Type B pancreatic cell (in vitro differentiated cells): ENCODE measurements at regions not wholly inside any gene's neighbourhood (a gene's known extent, or its start where the extent isn't known, plus 50 kb on each side); places are given as distances from the start of the nearest gene placed in this dataset.

Experiments
- DNase-seq: peaks from one replicate; pipeline ENCODE4 v3.0.0; 2021; ENCODE audit warnings: mixed read lengths; ENCODE audit not compliant: unreplicated experiment; ENCODE audit errors: extremely low spot score
- H3K27ac Mint-ChIP-seq: 2 replicates; pipeline ENCODE4 v1.8.0; 2021; ENCODE audit warnings: mild to moderate bottlenecking, mixed read lengths
- H3K27me3 Mint-ChIP-seq: 2 replicates; pipeline ENCODE4 v1.8.0; 2021; ENCODE audit warnings: mixed read lengths
- H3K36me3 Mint-ChIP-seq: 2 replicates; pipeline ENCODE4 v1.8.0; 2021; ENCODE audit warnings: mixed read lengths
- H3K4me1 Mint-ChIP-seq: one replicate; pipeline ENCODE4 v1.8.0; 2021; ENCODE audit warnings: mixed read lengths; ENCODE audit not compliant: unreplicated experiment
- H3K4me3 Mint-ChIP-seq: 2 replicates; pipeline ENCODE4 v1.8.0; 2021; ENCODE audit warnings: mild to moderate bottlenecking, mixed read lengths
- H3K9me3 Mint-ChIP-seq: 2 replicates; pipeline ENCODE4 v1.8.0; 2021; ENCODE audit warnings: mixed read lengths
- TF ChIP-seq, protein P1 (sequence below): fragments of 200-600 bp; sonication (generic); conservative IDR thresholded peaks from 2 replicates; pipeline ENCODE4 v1.5.0; 2021; ENCODE audit warnings: antibody characterized with exemption, mild to moderate bottlenecking

DNA sequence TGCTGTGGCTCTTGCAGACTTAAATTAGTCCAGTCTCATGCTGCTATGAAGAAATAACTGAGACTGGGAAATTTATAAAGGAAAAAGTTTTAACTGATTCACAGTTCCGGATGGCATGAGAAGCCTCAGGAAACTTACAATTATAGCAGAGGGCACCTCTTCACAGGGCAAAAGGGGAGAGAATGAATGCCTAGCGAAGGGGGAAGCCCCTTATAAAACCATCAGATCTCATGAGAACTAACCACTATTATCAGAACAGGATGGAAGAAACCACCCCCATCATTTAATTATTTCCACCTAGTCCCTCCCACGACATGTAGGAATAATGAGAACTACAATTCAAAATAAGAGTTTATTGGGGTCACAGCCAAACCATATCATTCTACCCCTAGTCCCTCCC, 91.4 kb downstream of the GPR174 start:
- Mint-ChIP-seq H3K27me3 (no peaks in the 10 kb centered on the region), H3K36me3 (no peaks in the 10 kb centered on the region), H3K4me1 (no peaks in the 10 kb centered on the region), H3K9me3 (no peaks in the 10 kb centered on the region), H3K4me3 (no peak overlapping the region), H3K27ac (no peak overlapping the region)
- DNase-seq: no peak
- TF ChIP-seq, protein P1, sequence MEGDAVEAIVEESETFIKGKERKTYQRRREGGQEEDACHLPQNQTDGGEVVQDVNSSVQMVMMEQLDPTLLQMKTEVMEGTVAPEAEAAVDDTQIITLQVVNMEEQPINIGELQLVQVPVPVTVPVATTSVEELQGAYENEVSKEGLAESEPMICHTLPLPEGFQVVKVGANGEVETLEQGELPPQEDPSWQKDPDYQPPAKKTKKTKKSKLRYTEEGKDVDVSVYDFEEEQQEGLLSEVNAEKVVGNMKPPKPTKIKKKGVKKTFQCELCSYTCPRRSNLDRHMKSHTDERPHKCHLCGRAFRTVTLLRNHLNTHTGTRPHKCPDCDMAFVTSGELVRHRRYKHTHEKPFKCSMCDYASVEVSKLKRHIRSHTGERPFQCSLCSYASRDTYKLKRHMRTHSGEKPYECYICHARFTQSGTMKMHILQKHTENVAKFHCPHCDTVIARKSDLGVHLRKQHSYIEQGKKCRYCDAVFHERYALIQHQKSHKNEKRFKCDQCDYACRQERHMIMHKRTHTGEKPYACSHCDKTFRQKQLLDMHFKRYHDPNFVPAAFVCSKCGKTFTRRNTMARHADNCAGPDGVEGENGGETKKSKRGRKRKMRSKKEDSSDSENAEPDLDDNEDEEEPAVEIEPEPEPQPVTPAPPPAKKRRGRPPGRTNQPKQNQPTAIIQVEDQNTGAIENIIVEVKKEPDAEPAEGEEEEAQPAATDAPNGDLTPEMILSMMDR: no peak

DNA sequence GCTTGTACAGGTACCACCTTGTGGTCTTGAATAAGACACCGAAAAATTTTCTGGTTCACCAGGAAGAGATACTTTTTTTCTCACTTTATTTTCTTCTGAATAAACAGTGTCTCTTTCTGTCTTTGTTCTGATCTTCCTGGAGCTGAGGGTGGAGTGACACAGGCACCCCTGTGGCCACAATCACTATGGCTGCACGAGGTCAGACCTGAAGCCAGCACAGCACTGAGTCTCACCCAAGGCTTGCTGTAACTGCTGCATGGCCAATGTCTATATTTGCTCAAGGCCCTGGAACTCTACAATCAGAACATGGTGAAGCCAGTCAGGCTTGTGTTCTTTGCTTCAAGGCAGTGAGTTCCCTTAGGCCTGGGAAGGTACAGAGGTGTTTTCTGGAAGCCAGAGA, 87.2 kb downstream of the GPR174 start:
- no peak for DNase-seq
- H3K36me3 Mint-ChIP-seq: no peaks in the 10 kb centered on the region
- H3K4me1 Mint-ChIP-seq: no peaks in the 10 kb centered on the region
- no peaks in the 10 kb centered on the region for H3K9me3 Mint-ChIP-seq
- H3K27me3 Mint-ChIP-seq: no peaks in the 10 kb centered on the region
- no peak overlapping the region for H3K4me3 Mint-ChIP-seq
- H3K27ac Mint-ChIP-seq: no peak overlapping the region
- TF ChIP-seq, protein P1: no peak
